Hepatocyte (in vitro differentiated cells): ENCODE measurements at regions not wholly inside any gene's neighbourhood (a gene's known extent, or its start where the extent isn't known, plus 50 kb on each side); places are given as distances from the start of the nearest gene placed in this dataset.

Experiments
- EZH2 ChIP-seq: fragments of 200-600 bp; sonication (generic); IDR thresholded peaks from 2 replicates; pipeline ENCODE4 v1.6.1; 2016; ENCODE audit warnings: antibody characterized with exemption, mild to moderate bottlenecking, borderline replicate concordance
- EZH2phosphoT487 ChIP-seq: fragments of 200-600 bp; sonication (generic); IDR thresholded peaks from one replicate; pipeline ENCODE4 v1.6.1; 2018; ENCODE audit warnings: antibody characterized with exemption, mild to moderate bottlenecking, low read depth, moderate library complexity; ENCODE audit not compliant: unreplicated experiment, severe bottlenecking
- TF ChIP-seq, protein P1 (sequence below): fragments of 200-600 bp; sonication (generic); IDR thresholded peaks from 2 replicates; pipeline ENCODE4 v1.5.1; 2016; ENCODE audit warnings: antibody characterized with exemption, mild to moderate bottlenecking; ENCODE audit not compliant: poor library complexity

DNA sequence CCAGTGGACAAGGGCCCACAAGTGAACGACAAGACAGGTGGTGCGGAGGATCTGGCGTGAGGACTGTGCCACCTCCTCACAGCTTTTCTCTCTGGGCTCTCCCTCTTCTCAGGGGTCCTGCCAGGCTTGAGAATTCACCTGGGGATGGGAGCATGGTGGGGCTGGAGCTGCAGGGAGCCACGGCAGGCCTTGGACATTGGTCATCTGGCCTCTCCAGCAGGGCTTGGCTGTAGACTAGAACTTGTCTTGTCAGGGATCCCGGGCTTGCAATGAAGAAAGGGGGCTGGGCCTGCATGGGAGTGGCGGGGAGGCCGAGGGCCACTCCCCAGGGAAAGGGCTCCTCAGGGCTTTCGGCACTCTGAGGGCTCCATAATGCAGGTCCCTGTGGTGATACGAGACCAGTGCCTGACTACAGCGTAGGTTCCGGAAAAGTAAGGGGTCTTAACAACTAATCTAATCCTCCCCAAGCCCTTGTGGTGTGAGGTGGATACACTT lies 126.7 kb downstream of the MACROH2A1 start:
- TF ChIP-seq, protein P1, sequence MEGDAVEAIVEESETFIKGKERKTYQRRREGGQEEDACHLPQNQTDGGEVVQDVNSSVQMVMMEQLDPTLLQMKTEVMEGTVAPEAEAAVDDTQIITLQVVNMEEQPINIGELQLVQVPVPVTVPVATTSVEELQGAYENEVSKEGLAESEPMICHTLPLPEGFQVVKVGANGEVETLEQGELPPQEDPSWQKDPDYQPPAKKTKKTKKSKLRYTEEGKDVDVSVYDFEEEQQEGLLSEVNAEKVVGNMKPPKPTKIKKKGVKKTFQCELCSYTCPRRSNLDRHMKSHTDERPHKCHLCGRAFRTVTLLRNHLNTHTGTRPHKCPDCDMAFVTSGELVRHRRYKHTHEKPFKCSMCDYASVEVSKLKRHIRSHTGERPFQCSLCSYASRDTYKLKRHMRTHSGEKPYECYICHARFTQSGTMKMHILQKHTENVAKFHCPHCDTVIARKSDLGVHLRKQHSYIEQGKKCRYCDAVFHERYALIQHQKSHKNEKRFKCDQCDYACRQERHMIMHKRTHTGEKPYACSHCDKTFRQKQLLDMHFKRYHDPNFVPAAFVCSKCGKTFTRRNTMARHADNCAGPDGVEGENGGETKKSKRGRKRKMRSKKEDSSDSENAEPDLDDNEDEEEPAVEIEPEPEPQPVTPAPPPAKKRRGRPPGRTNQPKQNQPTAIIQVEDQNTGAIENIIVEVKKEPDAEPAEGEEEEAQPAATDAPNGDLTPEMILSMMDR, result no peak
- no peak for TF ChIP-seq EZH2
- no peak for TF ChIP-seq EZH2phosphoT487
